BJ (cell line): ENCODE measurements at regions not wholly inside any gene's neighbourhood (a gene's known extent, or its start where the extent isn't known, plus 50 kb on each side); places are given as distances from the start of the nearest gene placed in this dataset.
"Not testable (repeated sequence)": the region's sequence is repeated elsewhere in the genome, so short reads cannot be mapped to it uniquely, and the experiment has no call there.

ENCODE experiments used
- CTCF ChIA-PET: fragments of 350-600 bp; formaldehyde crosslinking; extraction: SDS; loops from one replicate; lab custom pipeline; 2021; ENCODE audit warnings: antibody characterized with exemption, inconsistent platforms; lab: Yijun Ruan, JAX
- POLR2A ChIA-PET: fragments of 300-600 bp; sonication (Branson Sonifier 250); formaldehyde crosslinking; extraction: SDS; loops from one replicate; lab custom pipeline; 2021; ENCODE audit warnings: antibody characterized with exemption; lab: Charles Lee
- DNase-seq: peaks from one replicate; pipeline ENCODE4 v3.0.0-alpha.2; 2011; ENCODE audit warnings: low read depth
- H3K27me3 ChIP-seq: 2 replicates; pipeline ENCODE4 v1.6.0; 2011; ENCODE audit warnings: low read length; ENCODE audit not compliant: control insufficient read depth, insufficient read depth
- H3K36me3 ChIP-seq: 2 replicates; pipeline ENCODE4 v1.5.1; 2011; ENCODE audit warnings: low read length; ENCODE audit not compliant: control insufficient read depth, insufficient read depth
- H3K4me3 ChIP-seq: 2 replicates; pipeline ENCODE4 v1.5.1; 2011; ENCODE audit warnings: low read depth, mild to moderate bottlenecking, control low read depth, low read length
- TF ChIP-seq, protein P1 (sequence below): IDR thresholded peaks from 2 replicates; pipeline ENCODE4 v1.5.1; 2011; ENCODE audit warnings: low read depth, mild to moderate bottlenecking, control low read depth, inconsistent platforms, low read length, moderate library complexity; ENCODE audit not compliant: insufficient read depth

DNA sequence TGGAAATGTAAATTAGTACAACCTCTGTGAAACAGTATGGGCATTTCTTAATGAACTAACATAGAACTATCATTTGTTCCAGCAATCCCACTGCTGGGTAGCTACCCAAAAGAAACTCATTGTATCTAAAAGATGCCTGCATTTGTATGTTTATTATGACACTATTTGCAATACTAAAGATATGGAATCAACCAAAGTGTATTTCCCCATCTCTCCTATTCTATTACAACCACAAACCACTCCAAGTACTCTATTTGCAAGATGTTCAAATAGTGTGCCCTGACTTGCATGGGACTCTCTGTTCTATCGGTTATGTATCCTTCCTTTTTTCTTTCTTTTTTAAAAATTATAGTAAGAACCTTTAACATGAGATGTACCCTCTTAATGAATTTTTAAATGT is 845.2 kb downstream of the CDH11 start:
- DNase-seq: no peak
- H3K4me3 ChIP-seq: no peak overlapping the region
- TF ChIP-seq, protein P1, sequence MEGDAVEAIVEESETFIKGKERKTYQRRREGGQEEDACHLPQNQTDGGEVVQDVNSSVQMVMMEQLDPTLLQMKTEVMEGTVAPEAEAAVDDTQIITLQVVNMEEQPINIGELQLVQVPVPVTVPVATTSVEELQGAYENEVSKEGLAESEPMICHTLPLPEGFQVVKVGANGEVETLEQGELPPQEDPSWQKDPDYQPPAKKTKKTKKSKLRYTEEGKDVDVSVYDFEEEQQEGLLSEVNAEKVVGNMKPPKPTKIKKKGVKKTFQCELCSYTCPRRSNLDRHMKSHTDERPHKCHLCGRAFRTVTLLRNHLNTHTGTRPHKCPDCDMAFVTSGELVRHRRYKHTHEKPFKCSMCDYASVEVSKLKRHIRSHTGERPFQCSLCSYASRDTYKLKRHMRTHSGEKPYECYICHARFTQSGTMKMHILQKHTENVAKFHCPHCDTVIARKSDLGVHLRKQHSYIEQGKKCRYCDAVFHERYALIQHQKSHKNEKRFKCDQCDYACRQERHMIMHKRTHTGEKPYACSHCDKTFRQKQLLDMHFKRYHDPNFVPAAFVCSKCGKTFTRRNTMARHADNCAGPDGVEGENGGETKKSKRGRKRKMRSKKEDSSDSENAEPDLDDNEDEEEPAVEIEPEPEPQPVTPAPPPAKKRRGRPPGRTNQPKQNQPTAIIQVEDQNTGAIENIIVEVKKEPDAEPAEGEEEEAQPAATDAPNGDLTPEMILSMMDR: no peak
- ChIA-PET POLR2A (no interaction called here), CTCF (no interaction called here)
- H3K27me3 ChIP-seq: no peaks in the 10 kb centered on the region
- no peaks in the 10 kb centered on the region for H3K36me3 ChIP-seq

DNA sequence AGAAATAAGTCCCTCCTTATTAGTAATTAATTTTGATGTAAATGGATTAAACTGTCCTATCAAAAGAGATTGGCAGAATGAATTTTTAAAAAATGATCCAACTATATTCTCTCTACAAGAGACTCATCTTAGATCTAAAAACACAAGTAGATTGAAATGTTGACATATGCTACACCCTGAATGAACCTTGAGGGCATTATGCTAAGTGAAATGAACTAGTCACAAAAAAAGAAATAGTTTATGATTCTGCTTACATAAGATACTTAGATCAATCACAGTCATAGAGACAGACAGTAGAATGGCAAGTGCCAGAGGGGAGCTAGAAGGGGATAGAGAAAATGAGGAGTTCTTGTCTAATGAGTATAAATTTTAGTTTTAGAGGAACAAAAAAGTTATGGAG is 849.8 kb downstream of the CDH11 start:
- Histone ChIP-seq H3K4me3 (no peak overlapping the region), H3K36me3 (no peaks in the 10 kb centered on the region), H3K27me3 (no peaks in the 10 kb centered on the region)
- CTCF ChIA-PET: no interaction called here
- POLR2A ChIA-PET: interaction anchor here (0.6 kb wide), 1 partner anchor 10 kb away, joined by 7 read pairs; no protein-coding TSS in a partner anchor
- TF ChIP-seq, protein P1: no peak
- DNase-seq: no peak

DNA sequence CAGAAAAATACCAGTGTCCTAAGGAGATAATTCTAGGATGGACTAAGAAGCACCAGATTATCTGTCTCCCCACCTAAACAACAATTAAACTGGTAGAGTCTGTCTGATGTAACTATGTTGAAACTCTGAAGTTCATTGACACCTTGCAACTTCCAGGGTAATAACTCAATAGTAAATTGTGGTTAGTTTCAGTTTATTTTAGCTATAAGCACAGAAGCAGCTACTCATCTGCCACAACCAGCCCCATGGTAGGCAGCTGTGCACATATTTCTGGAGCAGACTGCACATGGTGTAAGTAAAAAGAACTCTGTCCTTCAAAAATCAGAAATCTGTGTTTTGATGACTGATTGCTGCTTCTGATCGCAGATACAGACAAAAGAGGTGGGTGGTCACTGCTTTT is 852.1 kb downstream of the CDH11 start:
- DNase-seq: no peak
- CTCF ChIA-PET: interaction anchor here (0.5 to 0.8 kb wide), 3 partner anchors 16 to 67 kb away, joined by 3 read pairs; no protein-coding TSS in a partner anchor
- POLR2A ChIA-PET: no interaction called here
- H3K27me3 ChIP-seq: no peaks in the 10 kb centered on the region
- H3K36me3 ChIP-seq: no peaks in the 10 kb centered on the region
- H3K4me3 ChIP-seq: no peak overlapping the region
- TF ChIP-seq, protein P1: no peak

DNA sequence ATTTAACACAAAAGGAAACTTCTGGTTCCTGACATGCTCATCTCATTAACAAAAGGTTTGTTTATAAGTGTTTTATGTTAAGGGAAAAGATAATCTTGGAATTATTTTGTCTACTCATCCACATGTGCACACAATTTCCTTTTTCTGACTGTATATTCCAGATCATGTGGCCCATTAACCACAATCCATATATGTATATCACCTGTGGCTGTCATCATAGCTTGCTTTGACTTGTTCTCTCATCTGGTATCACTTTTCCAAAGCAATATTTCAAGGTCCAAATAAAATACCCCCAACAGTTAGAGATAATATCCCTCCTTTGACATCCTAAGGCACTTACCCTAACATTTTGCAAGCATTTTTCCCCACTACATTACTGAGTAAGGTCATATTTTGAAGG is 856.1 kb downstream of the CDH11 start:
- no peak for DNase-seq
- TF ChIP-seq, protein P1: no peak
- Histone ChIP-seq H3K27me3 (no peaks in the 10 kb centered on the region), H3K4me3 (no peak overlapping the region), H3K36me3 (no peaks in the 10 kb centered on the region)
- CTCF ChIA-PET: no interaction called here
- POLR2A ChIA-PET: no interaction called here

DNA sequence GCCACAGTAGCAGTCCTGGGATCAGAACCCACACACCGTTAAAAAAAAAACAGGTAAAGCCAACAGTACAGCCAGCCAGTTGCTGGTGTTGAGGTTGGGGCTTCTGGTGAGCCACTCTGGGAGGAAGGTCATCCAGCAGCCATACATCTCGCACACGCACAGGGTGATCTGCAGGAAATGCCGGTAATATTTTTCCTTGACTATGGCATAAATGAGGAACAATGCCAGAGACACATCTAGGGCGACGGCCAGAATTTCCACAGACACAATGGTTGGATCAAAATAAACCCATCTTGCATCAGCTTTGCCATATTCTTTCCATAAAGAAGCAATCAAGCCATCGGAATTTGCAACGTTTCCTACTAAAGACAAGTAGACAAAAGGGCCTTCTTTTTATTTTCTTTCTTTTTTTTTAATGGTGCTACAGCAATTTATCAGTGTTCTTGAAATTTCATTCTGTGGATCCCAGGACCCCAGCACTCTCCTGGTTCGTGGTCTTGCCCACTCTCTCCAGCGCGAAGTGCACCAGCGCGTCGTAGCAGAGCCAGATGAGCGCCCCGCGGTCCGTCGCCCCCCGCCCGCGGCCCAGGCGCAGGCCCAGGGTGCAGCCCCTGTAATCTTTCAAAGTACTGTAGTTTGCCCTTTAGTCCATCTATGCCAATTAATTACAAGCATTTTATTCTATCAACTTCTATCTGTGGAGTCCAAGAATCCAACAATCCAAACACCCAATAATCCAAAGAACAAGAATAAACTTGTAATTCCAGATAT is 861.0 kb downstream of the CDH11 start:
- H3K36me3 ChIP-seq, POLR2A ChIA-PET, DNase-seq, H3K27me3 ChIP-seq, H3K4me3 ChIP-seq: not testable (repeated sequence)
- CTCF ChIA-PET: interaction anchor here (0.6 kb wide), 1 partner anchor 444 kb away, joined by 4 read pairs; no protein-coding TSS in a partner anchor
